GM19455 (cell line): ENCODE measurements at regions not wholly inside any gene's neighbourhood (a gene's known extent, or its start where the extent isn't known, plus 50 kb on each side); places are given as distances from the start of the nearest gene placed in this dataset.

ENCODE experiments used
- ATAC-seq: cut with Tn5 transposase; IDR thresholded peaks from one replicate; pipeline ENCODE4 v1.9.1; 2021; ENCODE audit not compliant: unreplicated experiment

GRCh38 chr12:125222876-125223275 is 157.6 kb downstream of the AACS start:
- no peak for ATAC-seq

GRCh38 chr12:125225641-125226040 is 160.4 kb downstream of the AACS start:
- no peak for ATAC-seq

GRCh38 chr12:125228519-125229260 is 163.5 kb downstream of the AACS start:
- no peak for ATAC-seq

GRCh38 chr12:125229878-125230530 is 164.8 kb downstream of the AACS start:
- no peak for ATAC-seq

GRCh38 chr12:125233319-125233718 is 168.1 kb downstream of the AACS start:
- ATAC-seq: no peak

- ATAC-seq: no peak
These were observed 174.3 kb downstream of the AACS start for GRCh38 chr12:125239563-125239962.

GRCh38 chr12:125240717-125241116 is 175.5 kb downstream of the AACS start:
- ATAC-seq: no peak

GRCh38 chr12:125243811-125244210 is 178.6 kb downstream of the AACS start:
- ATAC-seq: no peak

GRCh38 chr12:125244338-125244737 is 179.1 kb downstream of the AACS start:
- no peak for ATAC-seq

- no peak for ATAC-seq
These were observed 180.6 kb downstream of the AACS start for GRCh38 chr12:125245581-125246557.

GRCh38 chr12:125247477-125247876 is 182.2 kb downstream of the AACS start:
- ATAC-seq: no peak

GRCh38 chr12:125249066-125249824 is 184.0 kb downstream of the AACS start:
- no peak for ATAC-seq

- ATAC-seq: no peak
These were observed 184.7 kb downstream of the AACS start for GRCh38 chr12:125249932-125250331.

GRCh38 chr12:125254236-125254635 is 189.0 kb downstream of the AACS start:
- no peak for ATAC-seq

GRCh38 chr12:125254856-125255255 is 189.6 kb downstream of the AACS start:
- ATAC-seq: no peak

GRCh38 chr12:125255935-125256633 is 190.8 kb downstream of the AACS start:
- no peak for ATAC-seq

- ATAC-seq: no peak
These were observed 191.3 kb downstream of the AACS start for GRCh38 chr12:125256634-125256936.

- ATAC-seq: no peak
These were observed 194.1 kb downstream of the AACS start for GRCh38 chr12:125259178-125259867.

GRCh38 chr12:125262851-125263250 is 197.6 kb downstream of the AACS start:
- ATAC-seq: no peak

GRCh38 chr12:125263385-125263784 is 198.2 kb downstream of the AACS start:
- ATAC-seq: no peak
